ENCODE measurements at regions not wholly inside any gene's neighbourhood (a gene's known extent, or its start where the extent isn't known, plus 50 kb on each side); places are given as distances from the start of the nearest gene placed in this dataset.

DNA sequence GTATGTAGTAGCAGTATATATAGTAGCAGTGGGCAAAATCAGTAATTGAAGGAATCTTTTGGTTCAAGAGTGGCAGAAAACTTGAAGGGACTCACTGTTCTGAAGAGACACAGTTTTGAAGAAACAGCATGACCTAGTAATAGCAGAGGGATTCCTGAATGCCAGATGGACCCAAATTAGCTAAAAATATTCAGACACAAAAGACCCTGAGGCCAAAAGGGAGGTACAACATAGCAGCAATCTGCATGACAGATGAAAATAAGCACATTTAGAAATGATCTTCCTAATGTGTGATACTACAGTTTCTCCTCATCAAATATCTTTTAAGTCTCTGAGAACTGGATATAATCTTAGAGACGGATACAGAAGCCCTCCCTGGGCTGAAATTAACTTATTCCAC, 536.6 kb downstream of the PPARGC1A start:
- TF ChIP-seq, protein P1, sequence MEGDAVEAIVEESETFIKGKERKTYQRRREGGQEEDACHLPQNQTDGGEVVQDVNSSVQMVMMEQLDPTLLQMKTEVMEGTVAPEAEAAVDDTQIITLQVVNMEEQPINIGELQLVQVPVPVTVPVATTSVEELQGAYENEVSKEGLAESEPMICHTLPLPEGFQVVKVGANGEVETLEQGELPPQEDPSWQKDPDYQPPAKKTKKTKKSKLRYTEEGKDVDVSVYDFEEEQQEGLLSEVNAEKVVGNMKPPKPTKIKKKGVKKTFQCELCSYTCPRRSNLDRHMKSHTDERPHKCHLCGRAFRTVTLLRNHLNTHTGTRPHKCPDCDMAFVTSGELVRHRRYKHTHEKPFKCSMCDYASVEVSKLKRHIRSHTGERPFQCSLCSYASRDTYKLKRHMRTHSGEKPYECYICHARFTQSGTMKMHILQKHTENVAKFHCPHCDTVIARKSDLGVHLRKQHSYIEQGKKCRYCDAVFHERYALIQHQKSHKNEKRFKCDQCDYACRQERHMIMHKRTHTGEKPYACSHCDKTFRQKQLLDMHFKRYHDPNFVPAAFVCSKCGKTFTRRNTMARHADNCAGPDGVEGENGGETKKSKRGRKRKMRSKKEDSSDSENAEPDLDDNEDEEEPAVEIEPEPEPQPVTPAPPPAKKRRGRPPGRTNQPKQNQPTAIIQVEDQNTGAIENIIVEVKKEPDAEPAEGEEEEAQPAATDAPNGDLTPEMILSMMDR (IDR thresholded peaks at IDR 0.05; ENCODE audit: low read depth, low read length, missing input control), result no peak
- TF ChIP-seq GABPA (IDR thresholded peaks at IDR 0.05 in 1 of 2, conservative IDR thresholded peaks at IDR 0.05 in 1 of 2) (no peak), RAD21 (IDR thresholded peaks at IDR 0.05) (no peak), TAF1 (conservative IDR thresholded peaks at IDR 0.05) (no peak), YY1 (IDR thresholded peaks at IDR 0.05) (no peak), SP1 (IDR thresholded peaks at IDR 0.05) (no peak), HNF4A (conservative IDR thresholded peaks at IDR 0.05) (no peak)
- TF ChIP-seq, protein P2, sequence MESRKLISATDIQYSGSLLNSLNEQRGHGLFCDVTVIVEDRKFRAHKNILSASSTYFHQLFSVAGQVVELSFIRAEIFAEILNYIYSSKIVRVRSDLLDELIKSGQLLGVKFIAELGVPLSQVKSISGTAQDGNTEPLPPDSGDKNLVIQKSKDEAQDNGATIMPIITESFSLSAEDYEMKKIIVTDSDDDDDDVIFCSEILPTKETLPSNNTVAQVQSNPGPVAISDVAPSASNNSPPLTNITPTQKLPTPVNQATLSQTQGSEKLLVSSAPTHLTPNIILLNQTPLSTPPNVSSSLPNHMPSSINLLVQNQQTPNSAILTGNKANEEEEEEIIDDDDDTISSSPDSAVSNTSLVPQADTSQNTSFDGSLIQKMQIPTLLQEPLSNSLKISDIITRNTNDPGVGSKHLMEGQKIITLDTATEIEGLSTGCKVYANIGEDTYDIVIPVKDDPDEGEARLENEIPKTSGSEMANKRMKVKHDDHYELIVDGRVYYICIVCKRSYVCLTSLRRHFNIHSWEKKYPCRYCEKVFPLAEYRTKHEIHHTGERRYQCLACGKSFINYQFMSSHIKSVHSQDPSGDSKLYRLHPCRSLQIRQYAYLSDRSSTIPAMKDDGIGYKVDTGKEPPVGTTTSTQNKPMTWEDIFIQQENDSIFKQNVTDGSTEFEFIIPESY (IDR thresholded peaks at IDR 0.05), result no peak
